ENCODE measurements at regions not wholly inside any gene's neighbourhood (a gene's known extent, or its start where the extent isn't known, plus 50 kb on each side); places are given as distances from the start of the nearest gene placed in this dataset.

DNA sequence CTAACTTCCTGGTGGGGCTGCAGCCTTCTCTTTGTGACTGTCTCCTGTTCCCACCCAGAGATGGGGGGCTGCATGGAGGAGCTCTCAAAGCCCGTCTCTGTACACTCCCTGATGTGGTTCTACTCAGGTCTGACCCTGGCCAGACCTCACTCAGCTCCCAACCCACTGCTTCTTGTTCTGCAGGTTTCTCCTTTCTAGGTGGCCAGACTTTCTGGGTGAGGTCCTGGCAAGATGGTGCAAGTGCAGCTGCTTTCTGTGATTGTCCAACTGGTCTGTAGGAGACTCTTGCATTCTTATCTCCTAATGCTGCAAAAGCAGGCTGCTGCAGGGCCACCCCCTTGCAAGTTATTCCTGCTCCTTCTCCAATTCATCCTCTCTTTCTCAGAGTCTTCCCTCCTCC lies 77.4 kb upstream of the XCR1 start:
- no peak for DNase-seq (ENCODE audit: unreplicated experiment)
- H3K36me3 Mint-ChIP-seq (ENCODE audit: insufficient read depth, unreplicated experiment), result peaks cover 6% of the 10 kb centered on the region
- H3K4me1 Mint-ChIP-seq (ENCODE audit: insufficient read depth, unreplicated experiment), result peaks cover 14% of the 10 kb centered on the region
- no peaks in the 10 kb centered on the region for H3K9me3 Mint-ChIP-seq (ENCODE audit: unreplicated experiment)
- no peaks in the 10 kb centered on the region for H3K27me3 Mint-ChIP-seq (ENCODE audit: insufficient read depth, unreplicated experiment)
- ChIA-PET CTCF (interaction anchor here (0.7 to 1.1 kb wide), 3 partner anchors 25 to 268 kb away, joined by 3 to 5 read pairs (median 4); no protein-coding TSS in a partner anchor), POLR2A (interaction anchor here (1.0 to 1.6 kb wide), 2 partner anchors 262 to 265 kb away, joined by 4 read pairs; partner anchors contain the start of gene LZTFL1)
- no peak overlapping the region for H3K27ac Mint-ChIP-seq (ENCODE audit: low read depth, unreplicated experiment)
- BruUV-seq (replicated peaks), result no TSS peak
- no peak overlapping the region for H3K4me3 Mint-ChIP-seq (ENCODE audit: unreplicated experiment)
- TF ChIP-seq, protein P1, sequence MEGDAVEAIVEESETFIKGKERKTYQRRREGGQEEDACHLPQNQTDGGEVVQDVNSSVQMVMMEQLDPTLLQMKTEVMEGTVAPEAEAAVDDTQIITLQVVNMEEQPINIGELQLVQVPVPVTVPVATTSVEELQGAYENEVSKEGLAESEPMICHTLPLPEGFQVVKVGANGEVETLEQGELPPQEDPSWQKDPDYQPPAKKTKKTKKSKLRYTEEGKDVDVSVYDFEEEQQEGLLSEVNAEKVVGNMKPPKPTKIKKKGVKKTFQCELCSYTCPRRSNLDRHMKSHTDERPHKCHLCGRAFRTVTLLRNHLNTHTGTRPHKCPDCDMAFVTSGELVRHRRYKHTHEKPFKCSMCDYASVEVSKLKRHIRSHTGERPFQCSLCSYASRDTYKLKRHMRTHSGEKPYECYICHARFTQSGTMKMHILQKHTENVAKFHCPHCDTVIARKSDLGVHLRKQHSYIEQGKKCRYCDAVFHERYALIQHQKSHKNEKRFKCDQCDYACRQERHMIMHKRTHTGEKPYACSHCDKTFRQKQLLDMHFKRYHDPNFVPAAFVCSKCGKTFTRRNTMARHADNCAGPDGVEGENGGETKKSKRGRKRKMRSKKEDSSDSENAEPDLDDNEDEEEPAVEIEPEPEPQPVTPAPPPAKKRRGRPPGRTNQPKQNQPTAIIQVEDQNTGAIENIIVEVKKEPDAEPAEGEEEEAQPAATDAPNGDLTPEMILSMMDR (IDR thresholded peaks at IDR 0.05; ENCODE audit: unreplicated experiment), result no peak
- intact Hi-C loops (cut with micrococcal nuclease), result no loop called here

DNA sequence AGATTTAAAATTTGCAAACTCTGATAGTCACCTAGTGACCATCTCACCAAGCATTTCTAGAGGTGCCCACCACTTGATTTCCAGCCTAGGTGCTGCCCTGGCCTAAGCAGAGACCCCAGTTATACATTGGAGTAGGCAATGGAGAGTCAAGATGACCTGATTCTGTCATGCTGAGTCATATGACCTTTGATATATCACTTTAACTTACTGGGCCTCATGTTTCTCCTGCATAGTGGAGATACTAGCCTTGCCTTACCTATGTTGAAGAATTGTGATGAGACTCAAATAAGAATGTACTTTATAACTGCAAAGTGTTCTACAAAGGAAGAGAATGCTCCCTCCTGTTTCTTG lies 75.5 kb upstream of the XCR1 start:
- peaks cover 16% of the 10 kb centered on the region for H3K4me1 Mint-ChIP-seq (ENCODE audit: insufficient read depth, unreplicated experiment)
- TF ChIP-seq, protein P1 (IDR thresholded peaks at IDR 0.05; ENCODE audit: unreplicated experiment), result no peak
- H3K4me3 Mint-ChIP-seq (ENCODE audit: unreplicated experiment), result no peak overlapping the region
- DNase-seq (ENCODE audit: unreplicated experiment), result no peak
- H3K36me3 Mint-ChIP-seq (ENCODE audit: insufficient read depth, unreplicated experiment), result peaks cover 6% of the 10 kb centered on the region
- no peaks in the 10 kb centered on the region for H3K9me3 Mint-ChIP-seq (ENCODE audit: unreplicated experiment)
- intact Hi-C loops (cut with micrococcal nuclease), result loop anchor here (1.0 kb wide), 1 partner anchor 106 kb away; the partner anchor contains the start of gene CCR1
- ChIA-PET POLR2A (no interaction called here), CTCF (interaction anchor here (1.0 to 1.9 kb wide), 3 partner anchors 23 to 265 kb away, joined by 4 to 11 read pairs (median 4); no protein-coding TSS in a partner anchor)
- no peaks in the 10 kb centered on the region for H3K27me3 Mint-ChIP-seq (ENCODE audit: insufficient read depth, unreplicated experiment)
- no peak overlapping the region for H3K27ac Mint-ChIP-seq (ENCODE audit: low read depth, unreplicated experiment)
- BruUV-seq (replicated peaks), result no TSS peak

DNA sequence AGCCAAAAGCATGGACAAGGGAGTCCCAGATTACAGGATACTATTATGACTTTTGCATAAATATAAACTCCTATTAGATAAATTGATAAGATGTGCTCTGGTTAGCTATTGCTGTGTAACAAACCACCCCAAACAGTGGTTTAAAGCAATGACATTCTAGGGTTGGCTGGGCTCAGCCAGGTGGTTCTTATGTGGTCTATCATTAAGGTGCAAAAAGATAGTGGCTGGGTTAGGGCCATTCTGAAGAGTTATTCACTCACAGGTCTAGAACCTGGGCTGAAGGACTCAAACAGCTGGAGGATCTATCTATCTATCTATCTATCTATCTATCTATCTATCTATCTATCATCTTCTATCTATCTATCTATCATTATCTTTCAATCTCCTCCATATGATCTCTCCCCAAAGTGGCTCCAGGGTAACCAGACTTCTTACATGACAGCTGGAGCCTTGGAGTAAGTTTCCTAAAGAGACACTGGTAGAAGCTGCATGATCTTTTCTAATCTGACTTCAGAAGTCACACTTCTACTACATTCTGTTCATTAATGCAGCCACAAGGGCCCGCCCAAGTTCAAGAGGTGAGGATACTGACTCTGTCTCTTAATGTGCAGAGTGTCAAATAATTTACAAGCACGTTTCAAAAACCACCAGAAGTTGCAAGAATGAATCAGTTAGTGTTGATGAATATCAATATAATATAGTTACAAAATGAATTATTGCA lies 74.9 kb upstream of the XCR1 start:
- H3K4me3 Mint-ChIP-seq (ENCODE audit: unreplicated experiment), result no peak overlapping the region
- CTCF ChIA-PET, result interaction anchor here (0.9 to 1.9 kb wide), 4 partner anchors 23 to 276 kb away, joined by 4 to 11 read pairs (median 4); no protein-coding TSS in a partner anchor
- intact Hi-C loops (cut with micrococcal nuclease), result loop anchor here (1.0 kb wide), 1 partner anchor 106 kb away; the partner anchor contains the start of gene CCR1
- no TSS peak for BruUV-seq (replicated peaks)
- peak; percentile 35 for DNase-seq (ENCODE audit: unreplicated experiment)
- H3K27ac Mint-ChIP-seq (ENCODE audit: low read depth, unreplicated experiment), result no peak overlapping the region
- no peaks in the 10 kb centered on the region for H3K27me3 Mint-ChIP-seq (ENCODE audit: insufficient read depth, unreplicated experiment)
- TF ChIP-seq, protein P1 (IDR thresholded peaks at IDR 0.05; ENCODE audit: unreplicated experiment), result peak; percentile 23
- peaks cover 6% of the 10 kb centered on the region for H3K36me3 Mint-ChIP-seq (ENCODE audit: insufficient read depth, unreplicated experiment)
- peaks cover 18% of the 10 kb centered on the region for H3K4me1 Mint-ChIP-seq (ENCODE audit: insufficient read depth, unreplicated experiment)
- POLR2A ChIA-PET, result no interaction called here
- H3K9me3 Mint-ChIP-seq (ENCODE audit: unreplicated experiment), result no peaks in the 10 kb centered on the region

DNA sequence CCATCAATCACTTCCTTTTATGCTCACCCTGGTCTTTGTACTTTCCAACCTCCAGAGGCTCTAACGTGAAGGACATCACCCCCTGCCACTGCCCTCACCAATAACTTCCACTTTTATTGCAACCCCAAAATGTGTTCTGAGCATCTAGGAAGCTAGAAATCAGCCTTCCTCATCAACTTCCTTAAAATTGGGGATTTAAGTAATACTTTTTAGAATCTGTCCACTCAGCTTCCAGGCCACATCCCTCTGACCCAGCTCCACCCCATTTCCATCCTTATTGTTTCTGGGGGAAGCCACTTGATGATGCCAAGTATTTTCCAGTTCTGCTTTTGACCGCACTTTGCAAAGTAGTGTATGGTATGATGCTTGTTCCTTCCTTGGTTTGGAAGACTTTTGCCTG lies 73.5 kb upstream of the XCR1 start:
- Mint-ChIP-seq H3K27me3 (ENCODE audit: insufficient read depth, unreplicated experiment) (no peaks in the 10 kb centered on the region), H3K9me3 (ENCODE audit: unreplicated experiment) (no peaks in the 10 kb centered on the region), H3K36me3 (ENCODE audit: insufficient read depth, unreplicated experiment) (peaks cover 6% of the 10 kb centered on the region), H3K4me1 (ENCODE audit: insufficient read depth, unreplicated experiment) (peaks cover 18% of the 10 kb centered on the region), H3K4me3 (ENCODE audit: unreplicated experiment) (no peak overlapping the region), H3K27ac (ENCODE audit: low read depth, unreplicated experiment) (peak overlapping the region; percentile 51)
- no TSS peak for BruUV-seq (replicated peaks)
- intact Hi-C loops (cut with micrococcal nuclease), result no loop called here
- TF ChIP-seq, protein P1 (IDR thresholded peaks at IDR 0.05; ENCODE audit: unreplicated experiment), result no peak
- CTCF ChIA-PET, result interaction anchor here (0.6 to 1.9 kb wide), 4 partner anchors 19 to 402 kb away, joined by 3 to 11 read pairs (median 3); partner anchors contain the start of genes CCR5AS and CCRL2
- DNase-seq (ENCODE audit: unreplicated experiment), result no peak
- POLR2A ChIA-PET, result interaction anchor here (0.7 to 1.0 kb wide), 2 partner anchors 10 to 118 kb away, joined by 3 read pairs; no protein-coding TSS in a partner anchor

All from MCF 10A (cell line).